ENCODE measurements at regions not wholly inside any gene's neighbourhood (a gene's known extent, or its start where the extent isn't known, plus 50 kb on each side); places are given as distances from the start of the nearest gene placed in this dataset.
"Not testable (repeated sequence)": the region's sequence is repeated elsewhere in the genome, so short reads cannot be mapped to it uniquely, and the experiment has no call there.

- Mint-ChIP-seq H3K36me3 (peaks cover 7% of the 10 kb centered on the region), H3K4me1 (peaks cover 13% of the 10 kb centered on the region), H3K27me3 (peaks cover 2% of the 10 kb centered on the region), H3K4me3 (no peak overlapping the region), H3K9me3 (peaks cover 2% of the 10 kb centered on the region), H3K27ac (no peak overlapping the region)
- ATAC-seq (ENCODE audit: low read depth) (no peak), DNase-seq (no peak)
- POLR2A ChIA-PET, result no interaction called here
Observed at GRCh38 chr4:100891808-100892207, 374.0 kb upstream of the EMCN start.

DNA sequence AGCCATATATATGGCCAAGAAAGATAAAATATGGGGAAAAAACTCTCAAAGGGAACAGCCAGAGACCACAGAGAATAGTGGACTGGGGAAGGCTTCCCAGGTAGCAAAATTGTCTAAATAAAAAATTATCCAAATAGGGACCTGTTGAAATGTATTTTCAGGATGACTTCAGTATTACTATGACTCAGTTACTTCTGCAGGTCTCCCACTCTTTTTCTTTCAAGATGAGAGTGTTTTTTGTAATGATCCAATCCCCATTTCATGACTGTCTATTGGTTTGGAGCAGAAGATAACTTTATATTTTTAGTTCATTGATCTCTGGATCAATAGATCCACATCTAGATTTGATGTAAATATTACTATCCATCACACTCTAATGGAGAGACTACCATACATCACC, 372.1 kb upstream of the EMCN start:
- POLR2A ChIA-PET, result no interaction called here
- H3K27me3 Mint-ChIP-seq, result peaks cover 6% of the 10 kb centered on the region
- H3K9me3 Mint-ChIP-seq, result peaks cover 5% of the 10 kb centered on the region
- DNase-seq, result no peak
- peaks cover 3% of the 10 kb centered on the region for H3K36me3 Mint-ChIP-seq
- ATAC-seq (ENCODE audit: low read depth), result no peak
- H3K4me3 Mint-ChIP-seq, result no peak overlapping the region
- H3K4me1 Mint-ChIP-seq, result peaks cover 2% of the 10 kb centered on the region
- no peak overlapping the region for H3K27ac Mint-ChIP-seq

GRCh38 chr4:100889401-100889800, 371.6 kb upstream of the EMCN start:
- Mint-ChIP-seq H3K4me1 (no peaks in the 10 kb centered on the region), H3K9me3 (peaks cover 5% of the 10 kb centered on the region), H3K27ac (no peak overlapping the region), H3K4me3 (no peak overlapping the region), H3K36me3 (peaks cover 1% of the 10 kb centered on the region), H3K27me3 (peaks cover 10% of the 10 kb centered on the region)
- POLR2A ChIA-PET, result no interaction called here
- no peak for DNase-seq
- no peak for ATAC-seq (ENCODE audit: low read depth)

DNA sequence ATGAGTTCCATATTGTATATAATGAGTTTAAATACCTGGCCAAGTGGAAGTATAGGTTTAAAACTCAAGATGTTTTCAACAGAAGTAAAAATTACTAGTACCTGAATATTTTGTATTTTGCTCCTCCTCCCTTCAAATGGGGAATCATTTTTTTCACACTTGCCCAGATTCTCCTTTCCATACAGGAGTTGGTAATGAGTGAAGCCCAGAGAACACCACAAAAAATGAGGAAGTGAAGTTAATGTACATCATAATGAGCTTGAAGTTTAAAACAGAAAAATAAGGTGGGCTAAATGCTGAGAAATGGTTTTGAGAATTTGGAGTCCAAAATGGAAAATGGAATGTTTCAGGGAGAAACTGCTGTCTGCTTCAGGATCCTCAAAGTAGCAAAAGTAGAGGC, 364.8 kb upstream of the EMCN start:
- H3K9me3 Mint-ChIP-seq, result peaks cover 4% of the 10 kb centered on the region
- H3K4me1 Mint-ChIP-seq, result no peaks in the 10 kb centered on the region
- no peak overlapping the region for H3K27ac Mint-ChIP-seq

DNA sequence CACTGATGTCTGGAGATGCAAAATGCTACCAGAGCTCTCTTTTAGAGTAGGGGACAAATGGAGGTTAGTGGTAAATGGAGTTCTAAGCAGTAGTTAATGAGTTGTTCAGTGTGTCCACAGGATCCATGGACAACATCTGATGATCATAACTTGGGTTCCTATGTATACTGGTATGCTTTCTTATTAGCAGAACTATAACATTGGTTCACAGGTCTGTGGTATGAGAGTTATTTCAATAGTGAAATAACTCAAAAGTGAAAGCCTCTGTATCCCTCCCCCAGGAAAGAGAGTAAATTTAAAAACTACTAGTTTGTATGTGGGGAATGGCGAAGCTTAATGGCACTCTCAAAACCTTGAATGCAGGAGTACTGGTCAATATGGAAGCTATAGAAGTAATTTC, 363.5 kb upstream of the EMCN start:
- Mint-ChIP-seq H3K4me3 (no peak overlapping the region), H3K9me3 (peaks cover 5% of the 10 kb centered on the region), H3K36me3 (no peaks in the 10 kb centered on the region), H3K27ac (no peak overlapping the region), H3K27me3 (peaks cover 11% of the 10 kb centered on the region), H3K4me1 (no peaks in the 10 kb centered on the region)
- ATAC-seq (ENCODE audit: low read depth), result no peak
- POLR2A ChIA-PET, result no interaction called here
- DNase-seq, result no peak

More for the DNA sequence above, 364.8 kb upstream of the EMCN start:
- H3K27me3 Mint-ChIP-seq, result peaks cover 13% of the 10 kb centered on the region
- H3K4me3 Mint-ChIP-seq, result no peak overlapping the region
- POLR2A ChIA-PET, result no interaction called here
- no peaks in the 10 kb centered on the region for H3K36me3 Mint-ChIP-seq
- ATAC-seq (ENCODE audit: low read depth) (no peak), DNase-seq (no peak)

GRCh38 chr4:100880011-100880410, 362.2 kb upstream of the EMCN start:
- ATAC-seq (ENCODE audit: low read depth) (no peak), DNase-seq (no peak)
- H3K9me3 Mint-ChIP-seq, result peaks cover 3% of the 10 kb centered on the region
- H3K36me3 Mint-ChIP-seq, result no peaks in the 10 kb centered on the region
- peaks cover 6% of the 10 kb centered on the region for H3K27me3 Mint-ChIP-seq
- H3K27ac Mint-ChIP-seq, result no peak overlapping the region
- H3K4me3 Mint-ChIP-seq, result no peak overlapping the region
- H3K4me1 Mint-ChIP-seq, result no peaks in the 10 kb centered on the region
- POLR2A ChIA-PET, result no interaction called here

GRCh38 chr4:100879471-100879870, 361.6 kb upstream of the EMCN start:
- ATAC-seq (ENCODE audit: low read depth) (no peak), DNase-seq (no peak)
- no peaks in the 10 kb centered on the region for H3K4me1 Mint-ChIP-seq
- POLR2A ChIA-PET, result no interaction called here
- no peaks in the 10 kb centered on the region for H3K36me3 Mint-ChIP-seq
- H3K9me3 Mint-ChIP-seq, result peaks cover 3% of the 10 kb centered on the region
- no peak overlapping the region for H3K27ac Mint-ChIP-seq
- H3K4me3 Mint-ChIP-seq, result no peak overlapping the region
- H3K27me3 Mint-ChIP-seq, result peaks cover 8% of the 10 kb centered on the region

GRCh38 chr4:100876546-100876945, 358.7 kb upstream of the EMCN start:
- H3K4me1 Mint-ChIP-seq, result no peaks in the 10 kb centered on the region
- POLR2A ChIA-PET, result no interaction called here
- no peak overlapping the region for H3K4me3 Mint-ChIP-seq
- no peak for DNase-seq
- peaks cover 3% of the 10 kb centered on the region for H3K9me3 Mint-ChIP-seq
- peaks cover 5% of the 10 kb centered on the region for H3K27me3 Mint-ChIP-seq
- ATAC-seq (ENCODE audit: low read depth), result no peak
- H3K27ac Mint-ChIP-seq, result no peak overlapping the region
- H3K36me3 Mint-ChIP-seq, result no peaks in the 10 kb centered on the region

DNA sequence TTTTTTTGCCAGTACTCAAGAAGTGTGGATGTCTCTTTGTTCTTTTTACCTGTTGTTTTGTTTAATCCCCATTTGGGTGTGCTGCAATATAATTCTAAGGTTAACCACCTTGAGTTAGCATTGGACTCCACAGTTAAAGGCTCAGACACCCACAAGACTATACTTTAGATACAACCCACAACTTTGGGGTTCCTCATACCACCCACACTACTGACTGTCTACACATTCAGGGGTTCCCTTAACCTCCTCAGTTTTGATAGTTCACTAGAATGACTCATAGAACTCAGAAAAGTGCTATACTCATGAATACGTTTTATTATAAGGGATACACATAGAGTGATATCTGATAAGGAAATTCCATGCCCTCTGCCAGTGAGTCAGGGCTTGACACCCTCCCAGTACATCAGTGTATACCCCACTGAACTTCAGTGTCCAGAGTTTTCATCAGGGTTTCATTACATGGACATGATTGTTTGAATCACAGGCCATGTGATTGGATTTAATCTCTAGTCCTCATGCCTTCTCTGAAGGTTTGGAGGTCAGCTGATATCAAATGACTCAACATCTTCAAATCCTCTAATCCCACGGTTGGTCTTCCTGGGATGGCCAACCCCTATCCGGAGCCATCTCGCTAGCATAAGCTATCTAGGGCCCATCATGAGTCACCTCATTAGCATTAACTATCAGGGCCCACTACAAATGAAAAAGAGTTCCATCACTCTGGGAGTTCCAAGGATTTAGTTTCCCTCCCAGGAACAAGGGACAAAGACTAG, 357.7 kb upstream of the EMCN start:
- POLR2A ChIA-PET, result no interaction called here
- ATAC-seq (ENCODE audit: low read depth), result no peak
- H3K9me3 Mint-ChIP-seq, result peaks cover 3% of the 10 kb centered on the region

GRCh38 chr4:100872811-100873210, 355.0 kb upstream of the EMCN start:
- H3K36me3 Mint-ChIP-seq, result no peaks in the 10 kb centered on the region
- peaks cover 5% of the 10 kb centered on the region for H3K27me3 Mint-ChIP-seq
- no peak overlapping the region for H3K4me3 Mint-ChIP-seq
- ATAC-seq (ENCODE audit: low read depth), result no peak
- H3K27ac Mint-ChIP-seq, result no peak overlapping the region
- POLR2A ChIA-PET, result no interaction called here
- no peak for DNase-seq
- peaks cover 3% of the 10 kb centered on the region for H3K9me3 Mint-ChIP-seq
- H3K4me1 Mint-ChIP-seq, result no peaks in the 10 kb centered on the region

More for the DNA sequence above, 357.7 kb upstream of the EMCN start:
- no peak overlapping the region for H3K27ac Mint-ChIP-seq
- peaks cover 5% of the 10 kb centered on the region for H3K27me3 Mint-ChIP-seq
- no peaks in the 10 kb centered on the region for H3K36me3 Mint-ChIP-seq
- no peaks in the 10 kb centered on the region for H3K4me1 Mint-ChIP-seq
- no peak overlapping the region for H3K4me3 Mint-ChIP-seq
- no peak for DNase-seq

GRCh38 chr4:100870940-100871772, 353.3 kb upstream of the EMCN start:
- Mint-ChIP-seq H3K27ac (no peak overlapping the region), H3K4me1 (no peaks in the 10 kb centered on the region), H3K4me3 (no peak overlapping the region), H3K27me3 (peaks cover 6% of the 10 kb centered on the region), H3K36me3 (no peaks in the 10 kb centered on the region), H3K9me3 (peaks cover 3% of the 10 kb centered on the region)
- DNase-seq, result no peak
- POLR2A ChIA-PET, result no interaction called here
- ATAC-seq (ENCODE audit: low read depth), result no peak

GRCh38 chr4:100869276-100869675, 351.5 kb upstream of the EMCN start:
- ATAC-seq (ENCODE audit: low read depth) (no peak), DNase-seq (no peak)
- Mint-ChIP-seq H3K36me3 (no peaks in the 10 kb centered on the region), H3K4me3 (no peak overlapping the region), H3K9me3 (peaks cover 5% of the 10 kb centered on the region), H3K27me3 (peaks cover 11% of the 10 kb centered on the region), H3K27ac (no peak overlapping the region), H3K4me1 (no peaks in the 10 kb centered on the region)
- POLR2A ChIA-PET, result no interaction called here

- H3K36me3 Mint-ChIP-seq; H3K4me3 Mint-ChIP-seq; ATAC-seq (ENCODE audit: low read depth); H3K4me1 Mint-ChIP-seq; H3K9me3 Mint-ChIP-seq; H3K27ac Mint-ChIP-seq; POLR2A ChIA-PET; DNase-seq: not testable (repeated sequence)
- peaks cover 11% of the 10 kb centered on the region for H3K27me3 Mint-ChIP-seq
Observed at GRCh38 chr4:100868281-100868680, 350.5 kb upstream of the EMCN start.

- no peak overlapping the region for H3K4me3 Mint-ChIP-seq
- DNase-seq, result no peak
- no peaks in the 10 kb centered on the region for H3K4me1 Mint-ChIP-seq
- no peak overlapping the region for H3K27ac Mint-ChIP-seq
- POLR2A ChIA-PET, result no interaction called here
- ATAC-seq (ENCODE audit: low read depth), result no peak
- H3K36me3 Mint-ChIP-seq, result no peaks in the 10 kb centered on the region
- peaks cover 11% of the 10 kb centered on the region for H3K27me3 Mint-ChIP-seq
- H3K9me3 Mint-ChIP-seq, result no peaks in the 10 kb centered on the region
Observed at GRCh38 chr4:100852326-100852725, 334.5 kb upstream of the EMCN start.

All from activated naive CD8-positive, alpha-beta T cell treated with anti-CD3 and anti-CD28 coated beads, Interleukin-2, amount 10 ng/mL, durations not matched to agents 7 days and 5 days (primary cell).